CD4-positive, alpha-beta T cell (primary cell): ENCODE measurements at regions not wholly inside any gene's neighbourhood (a gene's known extent, or its start where the extent isn't known, plus 50 kb on each side); places are given as distances from the start of the nearest gene placed in this dataset.

ENCODE experiments used
- ATAC-seq: fragments of 200-7000 bp; cut with Tn5 transposase; one replicate; pipeline ENCODE4 v1.10.0; 2022; ENCODE audit warnings: mild to moderate bottlenecking; ENCODE audit not compliant: poor library complexity
- CTCF ChIA-PET: fragments of 350-600 bp; sonication (Branson Sonifier 250); formaldehyde crosslinking; loops from one replicate; lab custom pipeline; 2021; ENCODE audit warnings: antibody characterized with exemption, inconsistent platforms; lab: Charles Lee
- POLR2A ChIA-PET: fragments of 350-600 bp; sonication (Branson Sonifier 250); formaldehyde crosslinking; loops from one replicate; lab custom pipeline; 2021; ENCODE audit warnings: antibody characterized with exemption, inconsistent platforms; lab: Charles Lee
- DNase-seq, 14 experiments: peaks; one replicate each; pipeline ENCODE4 v3.0.0-alpha.2; 2013 to 2020; ENCODE audit warnings: mixed read lengths in 2 of 14
- H3K27ac ChIP-seq, 2 donors: one replicate each; pipeline versions ENCODE4 v1.5.1 to v1.7.0; 2013; ENCODE audit warnings: low read length in 2 of 2, low read depth in 1 of 2, mild to moderate bottlenecking in 1 of 2
- H3K27me3 ChIP-seq, 2 experiments: 1 replicate in 1 of 2; 2 replicates in 1 of 2; pipeline versions ENCODE4 v1.6.1 to v1.7.0; 2013; ENCODE audit warnings: low read length in 2 of 2, control low read depth in 1 of 2, mild to moderate bottlenecking in 1 of 2, moderate library complexity in 1 of 2; ENCODE audit not compliant: insufficient read depth in 2 of 2, control insufficient read depth in 1 of 2
- H3K36me3 ChIP-seq: one replicate; pipeline ENCODE4 v1.6.1; 2013; ENCODE audit warnings: low read length, control low read depth; ENCODE audit not compliant: insufficient read depth
- H3K4me1 ChIP-seq: one replicate; pipeline ENCODE4 v1.6.1; 2013; ENCODE audit warnings: low read length, control low read depth; ENCODE audit not compliant: insufficient read depth
- H3K4me3 ChIP-seq: one replicate; pipeline ENCODE4 v1.5.1; 2013; ENCODE audit warnings: mild to moderate bottlenecking, low read length, moderate library complexity
- H3K9me3 ChIP-seq, 2 experiments: 1 replicate in 1 of 2; 2 replicates in 1 of 2; pipeline versions ENCODE4 v1.6.1 to v1.7.0; 2013; ENCODE audit warnings: low read length in 2 of 2, mild to moderate bottlenecking in 2 of 2, control low read depth in 1 of 2, moderate library complexity in 1 of 2; ENCODE audit not compliant: control insufficient read depth in 1 of 2, insufficient read depth in 1 of 2
- H3K27ac Mint-ChIP-seq: one replicate; pipeline ENCODE4 v1.8.0; 2020; ENCODE audit warnings: mixed read lengths
- H3K27me3 Mint-ChIP-seq: one replicate; pipeline ENCODE4 v1.8.0; 2021; ENCODE audit warnings: mixed read lengths
- H3K36me3 Mint-ChIP-seq: one replicate; pipeline ENCODE4 v1.8.0; 2021; ENCODE audit warnings: low read depth, mixed read lengths
- H3K4me1 Mint-ChIP-seq: one replicate; pipeline ENCODE4 v1.8.0; 2021; ENCODE audit warnings: low read depth, mixed read lengths
- H3K4me3 Mint-ChIP-seq: one replicate; pipeline ENCODE4 v1.8.0; 2020; ENCODE audit warnings: mild to moderate bottlenecking, mixed read lengths
- H3K9me3 Mint-ChIP-seq: one replicate; pipeline ENCODE4 v1.8.0; 2020; ENCODE audit warnings: mixed read lengths
- CTCF ChIP-seq: fragments of 200-600 bp; IDR thresholded peaks from one replicate; pipeline ENCODE4 v1.8.0; 2022; ENCODE audit warnings: antibody characterized with exemption, mild to moderate bottlenecking
- intact Hi-C, 2 experiments: fragments of 100-400 bp; cut with DNase I in 1 of 2; cut with micrococcal nuclease in 1 of 2; formaldehyde crosslinking; loops; one replicate each; pipeline versions ENCODE4 v1.15.1 to v1.9.0; 2023 to 2025; cut with DNase I, micrococcal nuclease

DNA sequence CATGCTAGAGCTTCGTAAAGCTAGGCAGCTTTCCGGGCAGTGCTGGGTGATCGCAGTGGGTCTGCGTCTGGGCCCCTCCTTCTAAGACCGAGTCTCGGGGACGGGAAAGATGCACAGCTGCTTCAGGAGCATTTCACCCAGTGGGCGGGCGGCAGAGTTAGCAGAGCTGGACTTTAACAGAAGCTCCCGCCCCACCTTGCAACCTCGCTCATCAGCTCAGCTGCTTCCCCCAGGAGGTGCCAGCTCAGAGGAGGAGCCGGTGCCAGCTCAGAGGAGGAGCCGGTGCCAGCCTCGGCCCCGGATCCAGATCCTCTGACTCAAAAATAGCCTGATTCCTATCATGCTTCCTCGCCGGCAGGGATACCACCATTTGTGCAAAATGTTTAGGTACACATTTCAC, 94.5 kb upstream of the RPS6KA2 start:
- Histone ChIP-seq H3K4me3 (no peak overlapping the region), H3K4me1 (no peaks in the 10 kb centered on the region), H3K36me3 (no peaks in the 10 kb centered on the region), H3K27me3 (no peaks in the 10 kb centered on the region), H3K27ac (no peak overlapping the region), H3K9me3 (no peaks in the 10 kb centered on the region)
- Mint-ChIP-seq H3K4me3 (no peak overlapping the region), H3K4me1 (no peaks in the 10 kb centered on the region), H3K9me3 (no peaks in the 10 kb centered on the region), H3K27me3 (no peaks in the 10 kb centered on the region), H3K27ac (no peak overlapping the region), H3K36me3 (no peaks in the 10 kb centered on the region)
- DNase-seq (no peak), ATAC-seq (no peak)
- TF ChIP-seq CTCF: no peak
- ChIA-PET CTCF (no interaction called here), POLR2A (no interaction called here)
- intact Hi-C loops: no loop called here

DNA sequence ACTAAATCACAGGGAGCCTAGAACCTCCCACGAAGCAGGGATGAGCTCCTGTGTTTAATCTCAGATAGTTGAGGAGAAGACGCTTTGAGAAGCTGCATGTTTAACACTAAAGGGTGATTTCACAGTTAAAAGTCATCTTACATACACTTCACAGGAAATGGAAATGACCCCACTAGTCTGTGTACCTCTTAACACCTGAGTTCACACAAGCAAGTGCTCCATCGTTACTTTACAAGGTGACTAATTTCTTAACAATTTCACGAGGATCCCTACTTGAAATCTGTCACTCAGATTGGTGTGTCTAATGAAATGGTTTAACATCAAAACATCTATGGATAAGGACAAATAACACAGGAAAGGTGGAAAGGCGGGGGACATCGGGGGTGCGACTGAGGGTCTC, 93.8 kb upstream of the RPS6KA2 start:
- intact Hi-C loops: no loop called here
- Histone ChIP-seq H3K4me3 (no peak overlapping the region), H3K36me3 (no peaks in the 10 kb centered on the region), H3K27me3 (no peaks in the 10 kb centered on the region), H3K4me1 (no peaks in the 10 kb centered on the region), H3K9me3 (no peaks in the 10 kb centered on the region), H3K27ac (no peak overlapping the region)
- TF ChIP-seq CTCF: no peak
- Mint-ChIP-seq H3K4me1 (no peaks in the 10 kb centered on the region), H3K9me3 (no peaks in the 10 kb centered on the region), H3K27me3 (no peaks in the 10 kb centered on the region), H3K36me3 (no peaks in the 10 kb centered on the region), H3K27ac (no peak overlapping the region), H3K4me3 (no peak overlapping the region)
- no peak for DNase-seq
- no peak for ATAC-seq
- ChIA-PET CTCF (no interaction called here), POLR2A (no interaction called here)

DNA sequence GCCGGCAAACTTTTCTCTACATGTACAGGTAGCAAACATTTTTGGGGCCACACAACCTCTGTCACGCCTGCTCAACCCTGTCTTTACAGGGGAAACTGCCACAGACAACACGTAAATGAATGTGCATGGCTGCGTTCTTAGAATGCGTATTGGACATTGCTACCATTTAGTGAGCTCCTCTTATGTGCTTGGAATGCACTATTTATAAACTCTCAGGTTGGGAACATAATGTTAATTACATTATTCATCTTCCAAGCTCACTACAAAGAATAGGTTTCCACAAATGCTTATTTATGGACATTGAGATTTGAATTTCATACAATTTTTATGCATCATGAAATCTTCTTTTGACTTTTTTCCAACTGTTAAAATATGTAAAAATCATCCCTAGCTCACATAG, 92.0 kb upstream of the RPS6KA2 start:
- no peak for TF ChIP-seq CTCF
- Histone ChIP-seq H3K4me1 (no peaks in the 10 kb centered on the region), H3K36me3 (no peaks in the 10 kb centered on the region), H3K27me3 (no peaks in the 10 kb centered on the region), H3K4me3 (no peak overlapping the region), H3K9me3 (no peaks in the 10 kb centered on the region), H3K27ac (no peak overlapping the region)
- ATAC-seq (no peak), DNase-seq (no peak)
- ChIA-PET POLR2A (no interaction called here), CTCF (no interaction called here)
- Mint-ChIP-seq H3K27me3 (no peaks in the 10 kb centered on the region), H3K4me3 (no peak overlapping the region), H3K27ac (no peak overlapping the region), H3K4me1 (no peaks in the 10 kb centered on the region), H3K36me3 (no peaks in the 10 kb centered on the region), H3K9me3 (no peaks in the 10 kb centered on the region)
- intact Hi-C loops: no loop called here
